ENCODE measurements at regions not wholly inside any gene's neighbourhood (a gene's known extent, or its start where the extent isn't known, plus 50 kb on each side); places are given as distances from the start of the nearest gene placed in this dataset.
"Not testable (repeated sequence)": the region's sequence is repeated elsewhere in the genome, so short reads cannot be mapped to it uniquely, and the experiment has no call there.

- no peak for DNase-seq
Observed at GRCh38 chr16:65583498-65583897, 461.6 kb upstream of the CDH11 start.

GRCh38 chr16:65579050-65579449 lies 457.2 kb upstream of the CDH11 start:
- DNase-seq, result no peak

DNA sequence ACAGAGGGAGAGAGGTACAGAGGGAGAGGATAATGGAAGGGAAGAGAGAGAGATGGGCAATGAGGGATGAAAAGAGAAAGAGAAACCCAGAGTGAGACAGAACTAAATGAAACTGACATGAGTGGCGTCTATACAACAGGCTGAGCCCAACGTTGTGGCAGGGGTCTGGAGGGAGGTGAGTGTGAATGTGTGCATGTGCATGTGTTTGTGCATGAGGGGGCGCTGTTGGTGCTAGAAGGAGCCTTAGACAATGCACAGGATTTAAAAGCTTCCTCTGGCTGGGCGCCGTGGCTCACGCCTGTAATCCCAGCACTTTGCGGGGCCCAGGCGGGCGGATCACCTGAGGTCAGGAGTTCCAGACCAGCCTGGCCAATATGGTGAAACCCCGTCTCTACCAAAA lies 454.8 kb upstream of the CDH11 start:
- peak; percentile 4 for DNase-seq

DNA sequence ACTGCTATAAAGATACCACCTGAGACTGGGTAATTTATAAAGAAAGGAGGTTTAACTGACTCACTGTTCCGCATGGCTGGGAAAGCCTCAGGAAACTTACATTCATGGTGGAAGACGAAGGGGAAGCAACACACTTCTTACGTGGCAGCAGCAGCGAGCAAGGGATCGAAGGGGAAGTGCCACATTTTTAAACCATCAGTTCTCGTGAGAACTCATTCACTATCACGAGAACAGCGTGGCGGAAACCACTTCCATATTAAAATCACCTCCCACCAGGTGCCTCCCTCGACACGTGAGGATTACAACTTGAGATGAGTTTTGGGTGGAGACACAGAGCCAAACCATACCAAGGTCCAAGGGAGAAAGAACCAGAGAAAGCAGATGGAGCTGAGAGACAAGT lies 454.3 kb upstream of the CDH11 start:
- no peak for DNase-seq

DNA sequence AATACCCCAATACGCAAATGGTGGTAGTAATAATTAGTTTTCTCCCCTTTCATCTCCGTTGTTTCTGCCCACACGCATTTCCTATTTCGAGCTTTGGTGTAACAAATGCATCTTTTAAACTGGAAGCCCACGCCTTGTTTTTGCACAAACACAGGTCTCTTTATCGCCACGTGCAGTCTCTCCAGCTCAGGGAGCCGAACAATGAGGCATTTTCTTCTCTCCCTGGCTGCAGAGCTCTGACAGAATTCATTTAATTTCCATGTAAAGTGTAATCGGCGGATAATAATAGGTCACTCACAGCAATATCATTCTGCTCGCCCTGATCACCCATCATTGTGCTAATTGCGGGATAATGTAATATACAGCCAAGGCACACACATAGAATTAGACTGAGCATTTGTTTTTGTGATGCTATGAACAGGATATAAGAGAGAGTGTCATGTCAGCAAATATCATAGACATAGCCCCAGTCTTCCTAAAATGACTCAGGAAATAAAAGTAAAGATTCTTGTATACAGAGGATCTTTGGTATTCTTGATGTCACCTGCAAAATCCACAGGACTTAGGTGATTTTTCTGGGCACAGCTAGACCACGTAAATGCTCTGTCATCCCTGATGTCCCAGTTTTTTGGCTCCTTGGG lies 452.6 kb upstream of the CDH11 start:
- no peak for DNase-seq

GRCh38 chr16:65572156-65572555 lies 450.3 kb upstream of the CDH11 start:
- DNase-seq, result no peak

DNA sequence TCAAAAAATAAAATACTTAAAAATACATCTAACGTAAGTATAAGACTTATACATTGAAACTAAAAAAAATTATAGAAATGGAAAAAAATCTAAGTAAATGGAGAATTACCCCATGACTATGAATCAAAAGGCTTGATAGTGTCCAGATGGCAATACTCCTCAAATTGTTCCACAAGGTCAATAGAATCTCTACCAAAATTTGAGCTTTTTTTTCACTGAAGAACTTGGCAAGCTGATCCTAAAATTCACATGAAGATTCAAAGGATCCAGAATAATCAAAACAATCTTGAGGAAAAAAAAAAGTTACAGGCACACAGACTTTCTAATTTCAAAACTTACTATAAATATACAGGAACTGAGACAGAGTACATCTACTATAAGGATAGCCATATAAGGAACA lies 448.4 kb upstream of the CDH11 start:
- DNase-seq, result no peak

GRCh38 chr16:65559846-65560245 lies 438.0 kb upstream of the CDH11 start:
- peak; percentile 32 for DNase-seq

DNA sequence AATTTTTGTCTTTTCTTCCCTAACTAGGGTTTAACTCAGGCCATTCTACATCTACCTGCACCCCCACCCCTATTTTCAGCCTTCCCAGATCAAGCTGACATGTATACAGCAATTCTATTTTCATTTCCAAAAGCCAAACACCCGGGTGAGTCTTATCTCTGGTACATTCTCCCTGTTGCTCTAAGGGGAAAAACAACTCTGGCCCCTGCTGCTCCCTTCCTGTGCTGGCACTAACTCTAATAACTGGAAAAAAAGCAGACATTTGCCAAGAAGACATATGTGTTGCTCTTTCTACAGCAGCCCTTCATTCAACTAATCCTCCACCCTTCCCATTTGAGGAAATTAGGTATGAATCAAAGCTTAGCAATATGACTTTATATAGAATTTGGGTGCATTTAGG lies 427.8 kb upstream of the CDH11 start:
- DNase-seq, result not testable (repeated sequence)

DNA sequence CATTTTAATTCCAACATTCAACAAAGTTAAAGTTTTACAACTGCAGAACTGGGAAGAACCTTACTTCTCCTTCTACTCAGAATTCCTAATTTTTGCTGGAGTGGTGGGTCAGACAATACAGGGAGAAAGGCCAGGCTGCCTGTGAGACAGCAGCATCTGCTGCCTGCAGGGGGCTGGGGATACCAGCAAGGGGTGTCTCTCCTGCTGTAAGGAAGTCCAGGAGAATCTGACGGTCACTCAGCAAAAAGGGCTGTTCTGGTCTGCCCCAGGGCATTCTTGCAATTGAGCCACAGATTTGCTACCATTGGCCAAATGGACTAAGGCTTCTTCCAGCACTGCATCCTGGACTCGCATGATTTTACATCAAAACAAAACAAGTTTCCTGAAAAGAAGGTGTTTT lies 426.6 kb upstream of the CDH11 start:
- DNase-seq, result no peak

GRCh38 chr16:65547772-65548446 lies 426.0 kb upstream of the CDH11 start:
- DNase-seq, result no peak

DNA sequence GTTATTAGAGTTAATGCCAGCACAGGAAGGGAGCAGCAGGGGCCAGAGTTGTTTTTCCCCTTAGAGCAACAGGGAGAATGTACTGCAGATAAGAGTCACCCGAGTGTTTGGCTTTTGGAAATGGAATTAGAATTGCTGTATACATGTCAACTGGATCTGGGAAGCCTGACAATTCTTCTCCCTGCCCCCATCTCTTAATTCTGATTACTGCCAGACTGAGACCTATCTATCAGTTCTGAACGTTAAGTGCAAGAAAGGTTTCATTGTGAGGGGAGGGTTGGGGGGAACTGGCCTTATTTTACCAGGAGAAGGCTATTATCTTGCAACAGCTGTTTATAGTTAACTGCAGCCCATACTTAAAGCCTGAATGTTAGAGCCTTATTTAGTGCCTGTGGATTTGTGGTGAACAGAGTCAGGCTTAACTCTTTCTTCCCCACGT lies 424.5 kb upstream of the CDH11 start:
- DNase-seq, result peak; percentile 42

DNA sequence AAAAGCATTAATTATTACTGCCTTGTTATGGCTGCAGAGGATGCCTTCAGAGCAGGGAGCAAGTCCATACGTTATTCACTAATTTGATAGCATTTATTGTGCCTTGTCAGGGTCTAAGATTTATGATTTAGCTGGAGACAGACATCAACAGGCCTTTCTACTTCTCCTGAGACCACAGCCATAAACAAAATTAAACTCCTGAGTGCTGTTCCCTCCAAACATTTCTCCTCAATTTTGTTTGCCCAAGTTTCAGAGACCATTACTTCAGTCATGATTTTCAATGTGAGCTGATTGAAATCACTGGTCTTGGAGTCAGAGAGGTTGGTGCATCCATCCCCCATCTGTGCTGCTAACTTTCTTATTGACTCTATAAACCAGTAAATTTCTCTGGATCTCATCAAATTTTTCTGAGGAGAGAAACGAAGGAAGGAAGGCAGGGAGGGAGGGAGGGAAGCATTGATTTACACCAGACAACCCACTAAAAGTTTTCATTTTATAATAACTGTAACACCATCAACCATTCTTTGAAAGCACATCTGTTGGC lies 423.6 kb upstream of the CDH11 start:
- no peak for DNase-seq

- DNase-seq, result no peak
Observed at GRCh38 chr16:65543781-65544740, 422.2 kb upstream of the CDH11 start.

DNA sequence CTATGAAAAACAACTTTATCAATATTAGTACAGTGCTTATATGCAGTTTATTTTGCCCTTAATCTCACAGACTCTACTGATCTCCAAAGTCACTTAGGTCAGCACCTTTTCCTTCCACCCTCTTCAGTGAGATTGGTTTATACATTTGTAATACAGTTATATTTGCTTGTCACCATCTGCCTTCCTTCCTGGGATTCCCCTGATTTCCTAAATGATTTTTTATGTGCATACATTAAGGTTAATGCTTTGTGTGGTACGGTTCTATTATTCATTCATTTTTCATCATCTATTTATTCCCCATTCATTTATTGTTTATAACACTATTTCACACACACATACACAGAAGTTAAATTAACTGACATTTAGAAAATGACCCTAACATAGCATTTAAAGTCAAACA lies 419.8 kb upstream of the CDH11 start:
- no peak for DNase-seq

DNA sequence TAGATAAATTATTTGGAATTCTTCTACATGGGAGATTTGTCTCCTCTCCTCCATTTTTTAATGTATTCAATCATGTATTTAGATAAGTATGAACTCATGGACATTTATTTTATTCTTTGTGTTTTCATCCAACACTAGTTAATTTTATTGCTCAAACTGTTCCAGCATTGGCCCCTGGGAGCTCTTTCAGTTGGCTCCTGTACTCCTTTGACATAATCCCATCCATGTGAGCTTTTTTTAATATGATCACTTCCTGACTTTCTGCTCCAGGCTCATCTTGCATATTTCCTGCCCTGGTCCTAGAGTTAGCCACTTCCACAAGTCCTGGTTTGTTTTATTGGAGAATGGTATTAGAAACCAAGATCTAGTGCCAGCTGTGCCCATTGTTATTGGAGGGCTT lies 419.0 kb upstream of the CDH11 start:
- no peak for DNase-seq

- no peak for DNase-seq
Observed at GRCh38 chr16:65538976-65539375, 417.1 kb upstream of the CDH11 start.

- peak; percentile 12 for DNase-seq
Observed at GRCh38 chr16:65537336-65537735, 415.5 kb upstream of the CDH11 start.

GRCh38 chr16:65534121-65534528 lies 412.3 kb upstream of the CDH11 start:
- DNase-seq, result no peak

DNA sequence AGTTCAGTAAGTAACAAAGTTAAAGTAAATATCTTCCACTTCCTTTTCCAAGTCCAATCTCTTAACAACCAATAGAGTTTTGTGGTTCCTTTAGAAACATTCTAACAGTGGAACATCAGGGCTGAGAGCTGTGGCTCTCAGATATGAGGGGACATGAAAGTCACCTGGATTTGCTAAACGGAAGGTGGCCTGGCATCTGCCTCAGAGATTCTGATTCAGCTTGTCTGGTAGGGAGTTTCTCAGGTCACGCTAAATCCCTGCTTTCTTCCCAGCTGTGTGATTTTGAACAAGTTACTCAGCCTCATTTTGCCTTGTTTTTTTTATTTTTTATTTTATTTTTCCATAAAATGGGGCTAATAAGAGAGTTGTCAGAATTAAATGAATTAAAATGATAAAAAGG lies 411.0 kb upstream of the CDH11 start:
- peak; percentile 43 for DNase-seq

GRCh38 chr16:65532258-65532657 lies 410.4 kb upstream of the CDH11 start:
- peak; percentile 45 for DNase-seq

GRCh38 chr16:65531475-65531874 lies 409.6 kb upstream of the CDH11 start:
- no peak for DNase-seq

- DNase-seq, result no peak
Observed at GRCh38 chr16:65525707-65526106, 403.8 kb upstream of the CDH11 start.
